ENCODE measurements at regions not wholly inside any gene's neighbourhood (a gene's known extent, or its start where the extent isn't known, plus 50 kb on each side); places are given as distances from the start of the nearest gene placed in this dataset. TPM values are rescaled to one million over a fixed set of nuclear protein-coding genes. Genes with fewer than 3 reads are reported as not detected.

- Mint-ChIP-seq H3K9me3 (ENCODE audit: unreplicated experiment) (no peaks in the 10 kb centered on the region), H3K27me3 (ENCODE audit: unreplicated experiment) (no peaks in the 10 kb centered on the region), H3K27ac (ENCODE audit: unreplicated experiment) (no peak overlapping the region), H3K36me3 (ENCODE audit: unreplicated experiment) (no peaks in the 10 kb centered on the region), H3K4me1 (ENCODE audit: low read depth, unreplicated experiment) (no peaks in the 10 kb centered on the region), H3K4me3 (ENCODE audit: unreplicated experiment) (no peak overlapping the region)
- TF ChIP-seq CTCF (IDR thresholded peaks at IDR 0.05; ENCODE audit: partially characterized antibody, unreplicated experiment), result no peak
- no peak for DNase-seq
Observed at GRCh38 chrX:73903941-73904340, 51.4 kb upstream of the XIST start.

Small RNA genes lying in the stretch of these regions (microRNA-seq; reads per million reads assigned to microRNA genes)
- gene MIR374B (ENCODE audit: unreplicated experiment) (not detected), gene MIR374C (ENCODE audit: unreplicated experiment) (not detected), gene MIR421 (ENCODE audit: unreplicated experiment) (3,199 reads per million, percentile 95 among the genes with 10 or more reads in this experiment)

Data from glutamatergic neuron (in vitro differentiated cells).